AG09319 (cell line): ENCODE measurements at regions not wholly inside any gene's neighbourhood (a gene's known extent, or its start where the extent isn't known, plus 50 kb on each side); places are given as distances from the start of the nearest gene placed in this dataset.
"Not testable (repeated sequence)": the region's sequence is repeated elsewhere in the genome, so short reads cannot be mapped to it uniquely, and the experiment has no call there.

ENCODE experiments used
- DNase-seq: peaks from one replicate; pipeline ENCODE4 v3.0.0-alpha.2; 2010; ENCODE audit warnings: low read depth; ENCODE audit errors: extremely low read depth
- CTCF ChIP-seq: IDR thresholded peaks from 2 replicates; pipeline ENCODE4 v1.5.1; 2011; ENCODE audit warnings: low read depth, mild to moderate bottlenecking, inconsistent platforms, low read length, moderate library complexity

- TF ChIP-seq CTCF = no peak
- DNase-seq = no peak
Measured at GRCh38 chr2:63710732-63711131, 122.0 kb downstream of the MDH1 start.

- DNase-seq = no peak
- TF ChIP-seq CTCF = no peak
Measured at GRCh38 chr2:63712748-63713147, 124.0 kb downstream of the MDH1 start.

- DNase-seq = no peak
- no peak for TF ChIP-seq CTCF
Measured at GRCh38 chr2:63716146-63716545, 125.5 kb upstream of the UGP2 start.

- no peak for DNase-seq
- TF ChIP-seq CTCF = no peak
Measured at GRCh38 chr2:63719052-63719451, 122.6 kb upstream of the UGP2 start.

GRCh38 chr2:63721082-63721424 is 120.6 kb upstream of the UGP2 start:
- TF ChIP-seq CTCF = no peak
- DNase-seq = no peak

- DNase-seq = not testable (repeated sequence)
Measured at GRCh38 chr2:63722284-63722683, 119.4 kb upstream of the UGP2 start.

GRCh38 chr2:63723709-63724108 is 118.0 kb upstream of the UGP2 start:
- TF ChIP-seq CTCF = no peak
- DNase-seq = no peak

- DNase-seq = not testable (repeated sequence)
Measured at GRCh38 chr2:63725212-63725611, 116.5 kb upstream of the UGP2 start.

- DNase-seq = no peak
- no peak for TF ChIP-seq CTCF
Measured at GRCh38 chr2:63729362-63729761, 112.3 kb upstream of the UGP2 start.
